ENCODE measurements at regions not wholly inside any gene's neighbourhood (a gene's known extent, or its start where the extent isn't known, plus 50 kb on each side); places are given as distances from the start of the nearest gene placed in this dataset.

DNA sequence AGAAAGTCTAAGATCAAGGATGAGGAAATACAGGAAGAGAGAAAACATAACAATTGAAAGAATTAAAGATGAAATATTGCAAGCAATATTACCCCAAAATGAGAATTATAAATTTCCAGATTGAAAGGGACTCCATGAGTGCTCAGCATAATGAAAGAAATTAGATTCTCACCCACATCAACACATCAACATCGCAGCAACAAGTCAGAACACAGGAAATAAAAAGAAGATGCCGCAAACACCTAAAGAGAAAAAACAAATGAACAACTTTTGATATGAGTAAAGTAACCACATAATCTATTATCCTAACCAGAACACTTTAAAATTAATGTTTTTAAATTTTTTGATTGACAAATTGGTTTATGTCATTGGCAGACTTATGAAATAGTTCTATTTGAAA, 318.3 kb upstream of the PTGER4 start:
- ATAC-seq (no peak), DNase-seq (ENCODE audit: low read depth in 1 of 2, low spot score in 1 of 2) (no peak), FAIRE-seq (no peak)
- no peak overlapping the region for H3K4me3 ChIP-seq
- CTCF ChIA-PET: no interaction called here
- 0 out of 3 replicates have a peak, but pooled peaks cover 5% of the 10 kb centered on the region for H3K9me3 ChIP-seq
- H3K27ac ChIP-seq: no peak overlapping the region
- no peak for TF ChIP-seq NPAS2 (CRISPR knock-in tag; IDR thresholded peaks at IDR 0.05; ENCODE audit: borderline replicate concordance)
- TF ChIP-seq HEYL (CRISPR knock-in tag; IDR thresholded peaks at IDR 0.05): no peak
- no peak for TF ChIP-seq MYC (IDR thresholded peaks at IDR 0.05; ENCODE audit: borderline replicate concordance, low read length)
- TF ChIP-seq BHLHE40 (IDR thresholded peaks at IDR 0.05; ENCODE audit: low read depth, low read length): no peak
- H3K4me2 ChIP-seq: no peak overlapping the region
- POLR2A ChIA-PET: no interaction called here
- no peaks in the 10 kb centered on the region for H3K4me1 ChIP-seq
- 90% methylated on average over 2 of the region's 2 CpGs for WGBS (ENCODE audit: missing lambda C conversion rate)

DNA sequence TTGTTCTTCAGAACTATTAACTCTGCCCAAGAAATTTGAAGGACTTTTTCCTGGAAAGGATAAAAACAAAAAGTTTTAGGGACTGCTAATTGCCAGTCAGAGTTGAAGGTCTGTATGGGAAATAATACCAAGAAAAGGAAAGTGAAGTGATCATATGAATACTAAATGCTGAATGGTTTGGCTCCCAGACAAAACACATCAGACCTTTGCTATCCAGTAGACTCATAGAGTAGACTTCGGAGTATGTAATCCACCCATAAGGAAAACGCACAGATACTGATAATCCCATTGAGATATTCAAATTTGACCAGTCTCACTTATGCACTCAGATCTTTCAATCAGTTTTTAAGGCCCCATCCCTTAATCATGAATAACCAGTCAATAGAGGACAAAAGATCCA, 319.0 kb upstream of the PTGER4 start:
- POLR2A ChIA-PET: no interaction called here
- ATAC-seq: no peak
- 29% methylated on average over 2 of the region's 2 CpGs for WGBS (ENCODE audit: missing lambda C conversion rate)
- CTCF ChIA-PET: no interaction called here
- TF ChIP-seq HOXB5 (CRISPR knock-in tag; IDR thresholded peaks at IDR 0.05) (no peak), ZSCAN20 (CRISPR knock-in tag; IDR thresholded peaks at IDR 0.05) (no peak), PHF8 (IDR thresholded peaks at IDR 0.05; ENCODE audit: borderline replicate concordance, low read depth) (no peak), ZC3H11A (IDR thresholded peaks at IDR 0.05) (no peak), GATA3 (IDR thresholded peaks at IDR 0.05; ENCODE audit: borderline replicate concordance) (no peak), MAZ (IDR thresholded peaks at IDR 0.05; ENCODE audit: borderline replicate concordance, low read depth, low read length) (no peak)
- TF ChIP-seq, protein P1, sequence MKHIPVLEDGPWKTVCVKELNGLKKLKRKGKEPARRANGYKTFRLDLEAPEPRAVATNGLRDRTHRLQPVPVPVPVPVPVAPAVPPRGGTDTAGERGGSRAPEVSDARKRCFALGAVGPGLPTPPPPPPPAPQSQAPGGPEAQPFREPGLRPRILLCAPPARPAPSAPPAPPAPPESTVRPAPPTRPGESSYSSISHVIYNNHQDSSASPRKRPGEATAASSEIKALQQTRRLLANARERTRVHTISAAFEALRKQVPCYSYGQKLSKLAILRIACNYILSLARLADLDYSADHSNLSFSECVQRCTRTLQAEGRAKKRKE (CRISPR knock-in tag; IDR thresholded peaks at IDR 0.05; ENCODE audit: low read depth): no peak
- DNase-seq (ENCODE audit: low read depth in 1 of 2, low spot score in 1 of 2): no peak
- no peak overlapping the region for H3K4me3 ChIP-seq
- H3K4me2 ChIP-seq: no peak overlapping the region
- H3K9me3 ChIP-seq: 0 out of 3 replicates have a peak, but pooled peaks cover 5% of the 10 kb centered on the region
- H3K27ac ChIP-seq: no peak overlapping the region
- no peak for FAIRE-seq
- H3K4me1 ChIP-seq: no peaks in the 10 kb centered on the region

DNA sequence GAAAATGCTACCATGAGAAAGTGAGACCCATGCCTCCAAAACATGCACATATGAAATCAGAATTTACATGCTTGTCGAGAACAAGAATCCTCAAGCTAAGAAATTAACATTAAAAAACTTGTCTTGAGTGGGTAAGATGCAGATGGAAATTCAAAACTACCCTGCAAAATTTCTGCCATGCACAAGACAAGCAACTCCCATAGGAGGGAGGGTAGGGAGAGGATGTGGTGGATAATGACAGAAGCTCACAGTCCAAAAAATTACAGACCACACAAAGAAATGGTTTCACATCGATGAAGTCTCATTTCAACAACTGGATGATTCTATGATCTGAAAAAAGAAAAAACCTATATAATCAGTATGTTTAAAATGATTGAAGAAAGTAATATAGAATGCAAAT, 319.9 kb upstream of the PTGER4 start:
- WGBS (ENCODE audit: missing lambda C conversion rate): 50% methylated on average over 2 of the region's 2 CpGs
- CTCF ChIA-PET: no interaction called here
- no peak for DNase-seq (ENCODE audit: low read depth in 1 of 2, low spot score in 1 of 2)

More for the DNA sequence above, 319.9 kb upstream of the PTGER4 start:
- TF ChIP-seq, protein P1 (CRISPR knock-in tag; IDR thresholded peaks at IDR 0.05; ENCODE audit: low read depth): no peak
- TF ChIP-seq RFX5 (IDR thresholded peaks at IDR 0.05) (no peak), ZNF302 (CRISPR knock-in tag; IDR thresholded peaks at IDR 0.05) (no peak), HEYL (CRISPR knock-in tag; IDR thresholded peaks at IDR 0.05) (no peak), FOXS1 (CRISPR knock-in tag; IDR thresholded peaks at IDR 0.05) (no peak), KDM5A (IDR thresholded peaks at IDR 0.05) (no peak), MAZ (IDR thresholded peaks at IDR 0.05; ENCODE audit: borderline replicate concordance, low read depth, low read length) (no peak), KDM1A (IDR thresholded peaks at IDR 0.05; ENCODE audit: low read depth) (no peak), HDAC2 (IDR thresholded peaks at IDR 0.05) (no peak), CEBPB (IDR thresholded peaks at IDR 0.05) (no peak), BHLHE40 (IDR thresholded peaks at IDR 0.05; ENCODE audit: low read depth, low read length) (no peak), PHF8 (IDR thresholded peaks at IDR 0.05; ENCODE audit: borderline replicate concordance, low read depth) (no peak), HOXB13 (CRISPR knock-in tag; IDR thresholded peaks at IDR 0.05; ENCODE audit: low read depth) (no peak), SREBF2 (IDR thresholded peaks at IDR 0.05) (no peak), MAFK (IDR thresholded peaks at IDR 0.05; ENCODE audit: partially characterized antibody) (no peak), ZSCAN20 (CRISPR knock-in tag; IDR thresholded peaks at IDR 0.05) (no peak), JUN (IDR thresholded peaks at IDR 0.05) (no peak)
- TF ChIP-seq, protein P2, sequence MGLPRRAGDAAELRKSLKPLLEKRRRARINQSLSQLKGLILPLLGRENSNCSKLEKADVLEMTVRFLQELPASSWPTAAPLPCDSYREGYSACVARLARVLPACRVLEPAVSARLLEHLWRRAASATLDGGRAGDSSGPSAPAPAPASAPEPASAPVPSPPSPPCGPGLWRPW (IDR thresholded peaks at IDR 0.05): no peak
- TF ChIP-seq, protein P3, sequence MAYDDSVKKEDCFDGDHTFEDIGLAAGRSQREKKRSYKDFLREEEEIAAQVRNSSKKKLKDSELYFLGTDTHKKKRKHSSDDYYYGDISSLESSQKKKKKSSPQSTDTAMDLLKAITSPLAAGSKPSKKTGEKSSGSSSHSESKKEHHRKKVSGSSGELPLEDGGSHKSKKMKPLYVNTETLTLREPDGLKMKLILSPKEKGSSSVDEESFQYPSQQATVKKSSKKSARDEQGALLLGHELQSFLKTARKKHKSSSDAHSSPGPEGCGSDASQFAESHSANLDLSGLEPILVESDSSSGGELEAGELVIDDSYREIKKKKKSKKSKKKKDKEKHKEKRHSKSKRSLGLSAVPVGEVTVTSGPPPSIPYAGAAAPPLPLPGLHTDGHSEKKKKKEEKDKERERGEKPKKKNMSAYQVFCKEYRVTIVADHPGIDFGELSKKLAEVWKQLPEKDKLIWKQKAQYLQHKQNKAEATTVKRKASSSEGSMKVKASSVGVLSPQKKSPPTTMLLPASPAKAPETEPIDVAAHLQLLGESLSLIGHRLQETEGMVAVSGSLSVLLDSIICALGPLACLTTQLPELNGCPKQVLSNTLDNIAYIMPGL (CRISPR knock-in tag; IDR thresholded peaks at IDR 0.05; ENCODE audit: borderline replicate concordance): no peak
- Histone ChIP-seq H3K9me3 (0 out of 3 replicates have a peak, but pooled peaks cover 5% of the 10 kb centered on the region), H3K4me2 (no peak overlapping the region), H3K27ac (no peak overlapping the region), H3K4me3 (no peak overlapping the region), H3K4me1 (no peaks in the 10 kb centered on the region)
- ATAC-seq (no peak), FAIRE-seq (no peak)
- POLR2A ChIA-PET: no interaction called here
